Right lobe of liver (tissue), 4 donors: ENCODE measurements at regions not wholly inside any gene's neighbourhood (a gene's known extent, or its start where the extent isn't known, plus 50 kb on each side); places are given as distances from the start of the nearest gene placed in this dataset.

Experiments
- CTCF ChIP-seq, 4 donors: fragments of 200-600 bp in 3 of 4; fragments of 450-650 bp in 1 of 4; IDR thresholded peaks; one replicate each; pipeline versions ENCODE4 v1.5.1 to v1.8.0; 2016 to 2022; ENCODE audit warnings: antibody characterized with exemption in 4 of 4, mild to moderate bottlenecking in 2 of 4
- POLR2A ChIP-seq: fragments of 450-650 bp; IDR thresholded peaks from one replicate; pipeline ENCODE4 v1.6.1; 2017; ENCODE audit warnings: antibody characterized with exemption, mild to moderate bottlenecking
- donor health status: DM: no; HTN: no; CAD: no.
- donor health status: DM: no; HTN: no; CAD: no.
- donor health status: DM: no; HTN: yes; CAD: no.

DNA sequence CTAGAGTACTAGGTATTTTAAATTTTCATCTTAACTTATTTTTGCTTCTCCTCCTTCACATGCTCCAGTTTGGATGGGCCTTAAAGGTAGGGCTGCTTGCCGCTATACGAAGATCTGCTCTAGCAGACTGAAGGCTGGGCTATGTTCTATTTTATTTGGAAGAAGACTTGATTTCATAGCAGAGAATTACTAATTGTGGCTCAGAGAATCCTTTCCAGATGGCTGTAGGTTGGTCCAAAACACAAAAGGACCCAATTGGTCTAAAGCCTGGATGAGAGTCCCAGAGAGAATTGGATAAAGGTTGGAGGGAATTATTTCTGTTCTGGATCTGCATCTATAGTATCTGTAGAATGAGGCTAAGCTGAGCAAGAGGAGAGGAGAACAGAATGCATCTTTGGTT, 719.4 kb upstream of the PTBP2 start:
- TF ChIP-seq CTCF (IDR thresholded peaks at IDR 0.05) (no peak), POLR2A (no peak)
